Neutrophil (primary cell): ENCODE measurements at regions not wholly inside any gene's neighbourhood (a gene's known extent, or its start where the extent isn't known, plus 50 kb on each side); places are given as distances from the start of the nearest gene placed in this dataset.

Source experiments
- H3K27ac ChIP-seq: fragments of 200-600 bp; sonication (generic); 2 replicates; pipeline ENCODE4 v1.5.1; 2016; ENCODE audit warnings: mild to moderate bottlenecking, moderate library complexity
- H3K27me3 ChIP-seq: fragments of 200-600 bp; sonication (generic); 2 replicates; pipeline ENCODE4 v1.6.0; 2016; ENCODE audit warnings: mild to moderate bottlenecking
- H3K36me3 ChIP-seq: fragments of 200-600 bp; sonication (generic); 2 replicates; pipeline ENCODE4 v1.5.1; 2017
- H3K4me1 ChIP-seq, 2 experiments: fragments of 200-600 bp in 1 of 2; sonication (generic) in 1 of 2; 1 replicate in 1 of 2; 2 replicates in 1 of 2; pipeline versions ENCODE4 v1.5.1 to v1.6.1; 2013 to 2016; ENCODE audit warnings: low read depth in 1 of 2, low read length in 1 of 2, mild to moderate bottlenecking in 1 of 2, moderate library complexity in 1 of 2; ENCODE audit not compliant: control insufficient read depth in 1 of 2, insufficient read depth in 1 of 2
- H3K4me3 ChIP-seq, 2 experiments: fragments of 200-600 bp in 1 of 2; sonication (generic) in 1 of 2; 1 replicate in 1 of 2; 2 replicates in 1 of 2; pipeline ENCODE4 v1.5.1; 2013 to 2016; ENCODE audit warnings: low read depth in 1 of 2, low read length in 1 of 2, mild to moderate bottlenecking in 1 of 2, moderate library complexity in 1 of 2
- H3K9me3 ChIP-seq: fragments of 200-600 bp; sonication (generic); 2 replicates; pipeline ENCODE4 v1.5.1; 2016
- TF ChIP-seq, protein P1 (sequence below): fragments of 200-600 bp; sonication (generic); IDR thresholded peaks from 2 replicates; pipeline ENCODE4 v1.5.1; 2016; ENCODE audit warnings: antibody characterized with exemption

DNA sequence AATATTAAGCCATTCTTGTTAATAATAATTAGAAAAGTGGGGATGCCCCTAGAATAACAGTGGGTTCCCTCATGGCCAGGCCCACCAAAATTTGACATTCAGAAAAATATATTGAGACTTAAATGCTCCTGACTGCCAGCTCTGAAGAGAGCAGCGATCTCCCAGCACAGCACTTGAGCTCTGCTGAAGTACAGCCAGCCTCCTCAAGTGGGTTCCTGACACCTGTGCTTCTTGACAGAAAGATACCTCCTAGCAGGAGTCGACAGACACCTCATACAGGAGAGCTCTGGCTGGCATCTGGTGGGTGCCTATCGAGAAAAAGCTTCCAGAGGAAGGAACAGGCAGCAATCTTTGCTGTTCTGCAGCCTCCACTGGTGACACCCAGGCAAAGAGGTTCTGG is 261.5 kb downstream of the DTWD2 start:
- Histone ChIP-seq H3K4me3 (no peak overlapping the region), H3K27ac (no peak overlapping the region), H3K36me3 (no peaks in the 10 kb centered on the region), H3K4me1 (no peaks in the 10 kb centered on the region), H3K27me3 (no peaks in the 10 kb centered on the region), H3K9me3 (no peaks in the 10 kb centered on the region)
- TF ChIP-seq, protein P1, sequence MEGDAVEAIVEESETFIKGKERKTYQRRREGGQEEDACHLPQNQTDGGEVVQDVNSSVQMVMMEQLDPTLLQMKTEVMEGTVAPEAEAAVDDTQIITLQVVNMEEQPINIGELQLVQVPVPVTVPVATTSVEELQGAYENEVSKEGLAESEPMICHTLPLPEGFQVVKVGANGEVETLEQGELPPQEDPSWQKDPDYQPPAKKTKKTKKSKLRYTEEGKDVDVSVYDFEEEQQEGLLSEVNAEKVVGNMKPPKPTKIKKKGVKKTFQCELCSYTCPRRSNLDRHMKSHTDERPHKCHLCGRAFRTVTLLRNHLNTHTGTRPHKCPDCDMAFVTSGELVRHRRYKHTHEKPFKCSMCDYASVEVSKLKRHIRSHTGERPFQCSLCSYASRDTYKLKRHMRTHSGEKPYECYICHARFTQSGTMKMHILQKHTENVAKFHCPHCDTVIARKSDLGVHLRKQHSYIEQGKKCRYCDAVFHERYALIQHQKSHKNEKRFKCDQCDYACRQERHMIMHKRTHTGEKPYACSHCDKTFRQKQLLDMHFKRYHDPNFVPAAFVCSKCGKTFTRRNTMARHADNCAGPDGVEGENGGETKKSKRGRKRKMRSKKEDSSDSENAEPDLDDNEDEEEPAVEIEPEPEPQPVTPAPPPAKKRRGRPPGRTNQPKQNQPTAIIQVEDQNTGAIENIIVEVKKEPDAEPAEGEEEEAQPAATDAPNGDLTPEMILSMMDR, result no peak

DNA sequence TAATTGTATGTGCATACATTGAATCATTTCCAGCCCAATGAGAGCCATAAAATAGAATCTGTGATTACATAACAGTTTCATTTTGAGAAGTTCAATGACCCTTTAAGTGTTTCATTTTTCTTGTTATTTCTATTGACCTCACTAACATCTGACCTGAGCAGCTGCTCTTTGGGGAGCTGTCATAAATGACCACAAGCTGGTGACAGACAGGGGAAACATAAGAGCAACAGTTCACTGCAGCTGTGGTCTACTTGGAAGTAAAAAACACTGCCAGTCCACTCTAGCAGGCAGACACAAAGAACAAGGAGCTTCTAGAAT is 265.4 kb downstream of the DTWD2 start:
- no peaks in the 10 kb centered on the region for H3K4me1 ChIP-seq
- H3K4me3 ChIP-seq, result no peak overlapping the region
- TF ChIP-seq, protein P1, result no peak
- H3K27me3 ChIP-seq, result no peaks in the 10 kb centered on the region
- no peaks in the 10 kb centered on the region for H3K36me3 ChIP-seq
- H3K27ac ChIP-seq, result no peak overlapping the region
- H3K9me3 ChIP-seq, result no peaks in the 10 kb centered on the region

GRCh38 chr5:118722122-118723020 is 266.0 kb downstream of the DTWD2 start:
- H3K36me3 ChIP-seq, result no peaks in the 10 kb centered on the region
- H3K4me1 ChIP-seq, result no peaks in the 10 kb centered on the region
- H3K4me3 ChIP-seq, result no peak overlapping the region
- H3K27ac ChIP-seq, result no peak overlapping the region
- TF ChIP-seq, protein P1, result no peak
- H3K9me3 ChIP-seq, result no peaks in the 10 kb centered on the region
- no peaks in the 10 kb centered on the region for H3K27me3 ChIP-seq

- Histone ChIP-seq H3K27me3 (no peaks in the 10 kb centered on the region), H3K36me3 (no peaks in the 10 kb centered on the region), H3K9me3 (no peaks in the 10 kb centered on the region), H3K27ac (no peak overlapping the region), H3K4me3 (no peak overlapping the region), H3K4me1 (no peaks in the 10 kb centered on the region)
- TF ChIP-seq, protein P1, result no peak
Measured at GRCh38 chr5:118711727-118712126, 276.6 kb downstream of the DTWD2 start.

DNA sequence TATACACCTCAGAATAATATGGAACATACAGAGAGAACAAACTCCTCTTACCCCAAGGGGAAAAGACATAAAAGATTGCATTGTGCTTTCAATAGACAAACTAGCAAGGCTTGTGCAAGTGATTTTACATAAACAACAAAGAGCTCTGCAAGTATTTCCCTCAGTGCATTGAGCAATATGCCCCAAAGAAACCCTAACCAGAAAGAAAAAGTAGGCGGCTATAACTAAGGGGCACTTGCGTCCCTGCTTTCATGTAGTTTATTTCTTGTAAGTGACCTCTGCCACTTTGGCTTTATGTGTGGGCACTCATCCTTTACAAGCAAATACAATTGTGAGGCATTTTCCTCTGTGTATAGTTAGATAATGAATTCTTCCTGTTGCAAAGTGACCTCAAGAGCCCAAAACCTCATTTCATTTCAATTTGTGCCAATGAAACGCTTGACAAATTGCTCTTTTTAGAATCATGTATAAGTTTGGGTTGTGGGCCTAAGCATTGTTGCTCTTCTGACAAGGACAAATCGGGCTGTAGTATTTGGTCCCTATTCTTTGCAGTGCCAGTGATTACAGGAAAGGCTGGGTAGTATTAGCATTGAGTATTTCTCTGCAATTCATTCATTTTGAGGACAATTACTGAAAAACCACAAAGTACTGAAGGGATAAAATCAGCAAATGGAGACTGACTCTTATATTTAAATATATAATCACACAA is 282.2 kb downstream of the DTWD2 start:
- TF ChIP-seq, protein P1, result no peak
- H3K4me1 ChIP-seq, result no peaks in the 10 kb centered on the region
- H3K27ac ChIP-seq, result no peak overlapping the region
- H3K36me3 ChIP-seq, result no peaks in the 10 kb centered on the region
- H3K9me3 ChIP-seq, result no peaks in the 10 kb centered on the region
- H3K4me3 ChIP-seq, result no peak overlapping the region
- no peaks in the 10 kb centered on the region for H3K27me3 ChIP-seq
